PFSK-1 (cell line): ENCODE measurements at regions not wholly inside any gene's neighbourhood (a gene's known extent, or its start where the extent isn't known, plus 50 kb on each side); places are given as distances from the start of the nearest gene placed in this dataset.

Experiments used
- FOXP2 ChIP-seq: optimal IDR thresholded peaks from 2 replicates; pipeline ENCODE3; 2011; ENCODE audit warnings: borderline replicate concordance, control low read depth, inconsistent platforms; ENCODE audit not compliant: insufficient read depth; ENCODE audit errors: extremely low read length, extremely low read depth
- POLR2AphosphoS5 ChIP-seq: IDR thresholded peaks from 2 replicates; pipeline ENCODE4 v1.6.1; 2012; ENCODE audit warnings: low read depth, mild to moderate bottlenecking, control low read depth, low read length, moderate library complexity
- REST ChIP-seq, 2 experiments: IDR thresholded peaks; 2 replicates each; pipeline versions ENCODE4 v1.6.1 to v1.8.0; 2011 to 2012; ENCODE audit warnings: low read depth in 2 of 2, low read length in 2 of 2, control low read depth in 1 of 2, inconsistent platforms in 1 of 2, mild to moderate bottlenecking in 1 of 2, moderate library complexity in 1 of 2; ENCODE audit not compliant: insufficient read depth in 1 of 2
- SIN3A ChIP-seq: IDR thresholded peaks from 2 replicates; pipeline ENCODE4 v1.6.1; 2012; ENCODE audit warnings: mild to moderate bottlenecking, low read length, moderate library complexity, borderline replicate concordance; ENCODE audit not compliant: insufficient read depth
- TAF1 ChIP-seq: IDR thresholded peaks from 2 replicates; pipeline ENCODE4 v1.6.1; 2012; ENCODE audit warnings: low read length, control low read depth, borderline replicate concordance; ENCODE audit not compliant: insufficient read depth

- TF ChIP-seq TAF1 (no peak), REST (IDR thresholded peaks at IDR 0.05; ENCODE audit: insufficient read depth in 1 of 2, low read depth in 2 of 2, low read length in 2 of 2) (no peak)
These were observed 149.6 kb downstream of the BUB3 start for GRCh38 chr10:123303581-123304337.

- TF ChIP-seq SIN3A (no peak), POLR2AphosphoS5 (no peak), TAF1 (no peak), FOXP2 (no peak), REST (IDR thresholded peaks at IDR 0.05; ENCODE audit: insufficient read depth in 1 of 2, low read depth in 2 of 2, low read length in 2 of 2) (no peak)
These were observed 151.5 kb downstream of the BUB3 start for GRCh38 chr10:123305671-123306070.

- no peak for TF ChIP-seq FOXP2
- no peak for TF ChIP-seq POLR2AphosphoS5
- no peak for TF ChIP-seq REST (IDR thresholded peaks at IDR 0.05; ENCODE audit: insufficient read depth in 1 of 2, low read depth in 2 of 2, low read length in 2 of 2)
- TF ChIP-seq SIN3A, result no peak
- TF ChIP-seq TAF1, result no peak
These were observed 152.1 kb downstream of the BUB3 start for GRCh38 chr10:123306290-123306689.

GRCh38 chr10:123309731-123310130 is 155.5 kb downstream of the BUB3 start:
- TF ChIP-seq SIN3A (no peak), FOXP2 (no peak), REST (IDR thresholded peaks at IDR 0.05; ENCODE audit: insufficient read depth in 1 of 2, low read depth in 2 of 2, low read length in 2 of 2) (no peak), POLR2AphosphoS5 (no peak), TAF1 (no peak)

- TF ChIP-seq POLR2AphosphoS5, result no peak
- TF ChIP-seq REST (IDR thresholded peaks at IDR 0.05; ENCODE audit: insufficient read depth in 1 of 2, low read depth in 2 of 2, low read length in 2 of 2), result no peak
- no peak for TF ChIP-seq SIN3A
- TF ChIP-seq TAF1, result no peak
- TF ChIP-seq FOXP2, result no peak
These were observed 162.6 kb downstream of the BUB3 start for GRCh38 chr10:123316776-123317175.
